HEK293 (cell line): ENCODE measurements at regions not wholly inside any gene's neighbourhood (a gene's known extent, or its start where the extent isn't known, plus 50 kb on each side); places are given as distances from the start of the nearest gene placed in this dataset.

Source experiments
- CTCF ChIA-PET: fragments of 350-600 bp; formaldehyde crosslinking; extraction: SDS; loops from one replicate; lab custom pipeline; 2021; ENCODE audit warnings: antibody characterized with exemption; lab: Yijun Ruan, JAX
- POLR2A ChIA-PET: fragments of 300-600 bp; formaldehyde crosslinking; extraction: SDS; loops from one replicate; lab custom pipeline; 2020; ENCODE audit warnings: antibody characterized with exemption, inconsistent platforms; lab: Yijun Ruan, JAX
- H3K27ac ChIP-seq: fragments of 200-500 bp; sonication (Bioruptor generic); 2 replicates; pipeline ENCODE4 v1.5.1; 2014; ENCODE audit warnings: low read depth, low read length, control low read depth, inconsistent platforms; ENCODE audit errors: extremely low read depth
- H3K36me3 ChIP-seq, 2 experiments: fragments of 200-500 bp in 1 of 2; sonication (Bioruptor generic) in 1 of 2; 1 replicate in 1 of 2; 2 replicates in 1 of 2; pipeline ENCODE4 v1.5.1; 2014 to 2017; ENCODE audit warnings: inconsistent platforms in 2 of 2, low read length in 2 of 2; ENCODE audit not compliant: control insufficient read depth in 2 of 2, insufficient read depth in 1 of 2
- H3K4me1 ChIP-seq: fragments of 200-500 bp; sonication (Bioruptor generic); 2 replicates; pipeline ENCODE4 v1.5.1; 2014; ENCODE audit warnings: mild to moderate bottlenecking, low read length, inconsistent platforms; ENCODE audit not compliant: control insufficient read depth, insufficient read depth
- H3K4me3 ChIP-seq: 2 replicates; pipeline ENCODE4 v1.5.1; 2011; ENCODE audit warnings: low read depth, mild to moderate bottlenecking, control low read depth, low read length, moderate library complexity
- H3K9me3 ChIP-seq: fragments of 200-500 bp; sonication (Bioruptor generic); 2 replicates; pipeline ENCODE4 v1.5.1; 2014; ENCODE audit warnings: low read depth, low read length, inconsistent platforms; ENCODE audit not compliant: control insufficient read depth, insufficient read depth
- BCL11B ChIP-seq: fragments of 450-650 bp; formaldehyde crosslinking; IDR thresholded peaks from 2 replicates; pipeline ENCODE4 v1.5.1; 2016; ENCODE audit warnings: low read depth, missing biosample characterization, missing genetic modification characterization
- CTCF ChIP-seq: fragments of 450-650 bp; formaldehyde crosslinking; IDR thresholded peaks from 2 replicates; pipeline ENCODE4 v1.5.1; 2016; ENCODE audit warnings: missing biosample characterization, missing genetic modification characterization
- EGR2 ChIP-seq: fragments of 450-650 bp; formaldehyde crosslinking; IDR thresholded peaks from 2 replicates; pipeline ENCODE4 v1.5.1; 2016; ENCODE audit warnings: low read depth, missing biosample characterization, missing genetic modification characterization
- GFI1B ChIP-seq: fragments of 450-650 bp; formaldehyde crosslinking; IDR thresholded peaks from 2 replicates; pipeline ENCODE4 v1.5.1; 2016; ENCODE audit warnings: missing biosample characterization, missing genetic modification characterization
- GLI4 ChIP-seq: fragments of 450-650 bp; formaldehyde crosslinking; IDR thresholded peaks from 2 replicates; pipeline ENCODE4 v1.5.1; 2016; ENCODE audit warnings: missing biosample characterization, missing genetic modification characterization
- HOXA7 ChIP-seq: sonication (generic); formaldehyde crosslinking; IDR thresholded peaks from 2 replicates; pipeline ENCODE4 v1.8.1; 2022; ENCODE audit warnings: missing genetic modification reagents, borderline replicate concordance
- HOXC10 ChIP-seq: sonication (generic); formaldehyde crosslinking; IDR thresholded peaks from 2 replicates; pipeline ENCODE4 v1.8.1; 2023; ENCODE audit warnings: mild to moderate bottlenecking, missing genetic modification reagents
- KLF10 ChIP-seq: fragments of 450-650 bp; IDR thresholded peaks from 2 replicates; pipeline ENCODE4 v1.5.1; 2018; ENCODE audit warnings: missing biosample characterization, mild to moderate bottlenecking, missing genetic modification characterization
- SALL2 ChIP-seq: fragments of 450-650 bp; formaldehyde crosslinking; IDR thresholded peaks from 2 replicates; pipeline ENCODE4 v1.5.0; 2017; ENCODE audit warnings: missing biosample characterization, mild to moderate bottlenecking, missing genetic modification characterization, borderline replicate concordance
- SP7 ChIP-seq: fragments of 450-650 bp; formaldehyde crosslinking; IDR thresholded peaks from 2 replicates; pipeline ENCODE4 v1.5.1; 2016; ENCODE audit warnings: missing biosample characterization, missing genetic modification characterization
- WT1 ChIP-seq: fragments of 450-650 bp; formaldehyde crosslinking; IDR thresholded peaks from 2 replicates; pipeline ENCODE4 v1.5.1; 2016; ENCODE audit warnings: missing biosample characterization, missing genetic modification characterization
- ZBTB10 ChIP-seq: fragments of 450-650 bp; formaldehyde crosslinking; IDR thresholded peaks from 2 replicates; pipeline ENCODE4 v1.5.1; 2016; ENCODE audit warnings: missing biosample characterization, missing genetic modification characterization
- ZBTB17 ChIP-seq: fragments of 450-650 bp; formaldehyde crosslinking; IDR thresholded peaks from 2 replicates; pipeline ENCODE4 v1.5.1; 2016; ENCODE audit warnings: missing biosample characterization, missing genetic modification characterization
- ZBTB8A ChIP-seq: fragments of 450-650 bp; formaldehyde crosslinking; IDR thresholded peaks from 2 replicates; pipeline ENCODE4 v1.5.1; 2016; ENCODE audit warnings: missing biosample characterization, missing genetic modification characterization
- ZNF114 ChIP-seq: fragments of 450-650 bp; formaldehyde crosslinking; IDR thresholded peaks from 2 replicates; pipeline ENCODE4 v1.5.0; 2017; ENCODE audit warnings: missing biosample characterization, missing genetic modification characterization
- ZNF132 ChIP-seq: fragments of 450-650 bp; formaldehyde crosslinking; IDR thresholded peaks from 2 replicates; pipeline ENCODE4 v1.5.1; 2017; ENCODE audit warnings: missing biosample characterization, missing genetic modification characterization, borderline replicate concordance
- ZNF133 ChIP-seq: fragments of 450-650 bp; formaldehyde crosslinking; IDR thresholded peaks from 2 replicates; pipeline ENCODE4 v1.5.1; 2016; ENCODE audit warnings: missing biosample characterization, missing genetic modification characterization
- ZNF148 ChIP-seq: fragments of 450-650 bp; formaldehyde crosslinking; IDR thresholded peaks from 2 replicates; pipeline ENCODE4 v1.5.0; 2017; ENCODE audit warnings: missing biosample characterization, missing genetic modification characterization, borderline replicate concordance
- ZNF248 ChIP-seq: fragments of 450-650 bp; formaldehyde crosslinking; IDR thresholded peaks from 2 replicates; pipeline ENCODE4 v1.5.1; 2017; ENCODE audit warnings: missing biosample characterization, missing genetic modification characterization
- ZNF473 ChIP-seq: fragments of 450-650 bp; formaldehyde crosslinking; IDR thresholded peaks from 2 replicates; pipeline ENCODE4 v1.5.1; 2017; ENCODE audit warnings: missing biosample characterization, missing genetic modification characterization
- ZNF529 ChIP-seq: fragments of 450-650 bp; formaldehyde crosslinking; IDR thresholded peaks from 2 replicates; pipeline ENCODE4 v1.5.1; 2017; ENCODE audit warnings: missing genetic modification characterization, missing biosample characterization; ENCODE audit not compliant: insufficient replicate concordance
- ZNF621 ChIP-seq: fragments of 450-650 bp; formaldehyde crosslinking; IDR thresholded peaks from 2 replicates; pipeline ENCODE4 v1.5.1; 2017; ENCODE audit warnings: missing biosample characterization, missing genetic modification characterization
- TF ChIP-seq, protein P1 (sequence below): fragments of 450-650 bp; formaldehyde crosslinking; IDR thresholded peaks from 2 replicates; pipeline ENCODE4 v1.5.1; 2017; ENCODE audit warnings: missing biosample characterization, mild to moderate bottlenecking, missing genetic modification characterization, moderate library complexity
- TF ChIP-seq, protein P2 (sequence below): fragments of 450-650 bp; formaldehyde crosslinking; conservative IDR thresholded peaks from 2 replicates; pipeline ENCODE4 v1.5.1; 2016; ENCODE audit warnings: low read depth, missing biosample characterization, missing genetic modification characterization

- H3K9me3 ChIP-seq: no peaks in the 10 kb centered on the region
- no peaks in the 10 kb centered on the region for H3K4me1 ChIP-seq
- no peak overlapping the region for H3K4me3 ChIP-seq
- ChIA-PET POLR2A (no interaction called here), CTCF (interaction anchor here (1.3 kb wide), 1 partner anchor 10 kb away, joined by 3 read pairs; no protein-coding TSS in a partner anchor)
- H3K36me3 ChIP-seq: no peaks in the 10 kb centered on the region
- H3K27ac ChIP-seq: no peak overlapping the region
- no peak for TF ChIP-seq HOXA7 (CRISPR knock-in tag)
- TF ChIP-seq CTCF (tag by site-specific recombination): no peak
- no peak for TF ChIP-seq GFI1B (tag by site-specific recombination)
- TF ChIP-seq ZNF529: no peak
- TF ChIP-seq ZNF114: no peak
- TF ChIP-seq WT1: no peak
- TF ChIP-seq ZBTB10 (tag by site-specific recombination): no peak
- TF ChIP-seq ZBTB8A: no peak
- TF ChIP-seq HOXC10 (CRISPR knock-in tag): no peak
- no peak for TF ChIP-seq ZNF132 (tag by site-specific recombination)
- TF ChIP-seq, protein P1, sequence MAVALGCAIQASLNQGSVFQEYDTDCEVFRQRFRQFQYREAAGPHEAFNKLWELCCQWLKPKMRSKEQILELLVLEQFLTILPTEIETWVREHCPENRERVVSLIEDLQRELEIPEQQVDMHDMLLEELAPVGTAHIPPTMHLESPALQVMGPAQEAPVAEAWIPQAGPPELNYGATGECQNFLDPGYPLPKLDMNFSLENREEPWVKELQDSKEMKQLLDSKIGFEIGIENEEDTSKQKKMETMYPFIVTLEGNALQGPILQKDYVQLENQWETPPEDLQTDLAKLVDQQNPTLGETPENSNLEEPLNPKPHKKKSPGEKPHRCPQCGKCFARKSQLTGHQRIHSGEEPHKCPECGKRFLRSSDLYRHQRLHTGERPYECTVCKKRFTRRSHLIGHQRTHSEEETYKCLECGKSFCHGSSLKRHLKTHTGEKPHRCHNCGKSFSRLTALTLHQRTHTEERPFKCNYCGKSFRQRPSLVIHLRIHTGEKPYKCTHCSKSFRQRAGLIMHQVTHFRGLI (tag by site-specific recombination): no peak
- TF ChIP-seq GLI4 (tag by site-specific recombination): no peak
- TF ChIP-seq ZNF621 (tag by site-specific recombination): no peak
- TF ChIP-seq SALL2 (tag by site-specific recombination): no peak
- TF ChIP-seq KLF10 (tag by site-specific recombination): no peak
- TF ChIP-seq ZNF133 (tag by site-specific recombination): no peak
These were observed 385.0 kb downstream of the EIPR1 start for GRCh38 chr2:2992634-2993033.

GRCh38 chr2:2985020-2985419 is 392.6 kb downstream of the EIPR1 start:
- Histone ChIP-seq H3K36me3 (no peaks in the 10 kb centered on the region), H3K4me1 (no peaks in the 10 kb centered on the region), H3K4me3 (no peak overlapping the region), H3K27ac (no peak overlapping the region), H3K9me3 (no peaks in the 10 kb centered on the region)
- ChIA-PET CTCF (no interaction called here), POLR2A (no interaction called here)
- TF ChIP-seq ZNF148 (no peak), SP7 (tag by site-specific recombination) (no peak), ZNF473 (tag by site-specific recombination) (no peak), ZNF132 (tag by site-specific recombination) (no peak), GFI1B (tag by site-specific recombination) (no peak), ZNF248 (no peak), BCL11B (tag by site-specific recombination) (no peak), ZBTB17 (tag by site-specific recombination) (no peak), EGR2 (tag by site-specific recombination) (no peak)
- TF ChIP-seq, protein P2, sequence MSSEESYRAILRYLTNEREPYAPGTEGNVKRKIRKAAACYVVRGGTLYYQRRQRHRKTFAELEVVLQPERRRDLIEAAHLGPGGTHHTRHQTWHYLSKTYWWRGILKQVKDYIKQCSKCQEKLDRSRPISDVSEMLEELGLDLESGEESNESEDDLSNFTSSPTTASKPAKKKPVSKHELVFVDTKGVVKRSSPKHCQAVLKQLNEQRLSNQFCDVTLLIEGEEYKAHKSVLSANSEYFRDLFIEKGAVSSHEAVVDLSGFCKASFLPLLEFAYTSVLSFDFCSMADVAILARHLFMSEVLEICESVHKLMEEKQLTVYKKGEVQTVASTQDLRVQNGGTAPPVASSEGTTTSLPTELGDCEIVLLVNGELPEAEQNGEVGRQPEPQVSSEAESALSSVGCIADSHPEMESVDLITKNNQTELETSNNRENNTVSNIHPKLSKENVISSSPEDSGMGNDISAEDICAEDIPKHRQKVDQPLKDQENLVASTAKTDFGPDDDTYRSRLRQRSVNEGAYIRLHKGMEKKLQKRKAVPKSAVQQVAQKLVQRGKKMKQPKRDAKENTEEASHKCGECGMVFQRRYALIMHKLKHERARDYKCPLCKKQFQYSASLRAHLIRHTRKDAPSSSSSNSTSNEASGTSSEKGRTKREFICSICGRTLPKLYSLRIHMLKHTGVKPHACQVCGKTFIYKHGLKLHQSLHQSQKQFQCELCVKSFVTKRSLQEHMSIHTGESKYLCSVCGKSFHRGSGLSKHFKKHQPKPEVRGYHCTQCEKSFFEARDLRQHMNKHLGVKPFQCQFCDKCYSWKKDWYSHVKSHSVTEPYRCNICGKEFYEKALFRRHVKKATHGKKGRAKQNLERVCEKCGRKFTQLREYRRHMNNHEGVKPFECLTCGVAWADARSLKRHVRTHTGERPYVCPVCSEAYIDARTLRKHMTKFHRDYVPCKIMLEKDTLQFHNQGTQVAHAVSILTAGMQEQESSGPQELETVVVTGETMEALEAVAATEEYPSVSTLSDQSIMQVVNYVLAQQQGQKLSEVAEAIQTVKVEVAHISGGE (tag by site-specific recombination): no peak
